Pons (tissue), 1 donor: ENCODE measurements at regions not wholly inside any gene's neighbourhood (a gene's known extent, or its start where the extent isn't known, plus 50 kb on each side); places are given as distances from the start of the nearest gene placed in this dataset.
A peak's percentile ranks its signal among the peaks of the same experiment; 100 is the strongest.

Source experiments
- DNase-seq: peaks from one replicate; pipeline ENCODE4 v3.0.0-alpha.2; 2016; ENCODE audit warnings: low spot score

DNA sequence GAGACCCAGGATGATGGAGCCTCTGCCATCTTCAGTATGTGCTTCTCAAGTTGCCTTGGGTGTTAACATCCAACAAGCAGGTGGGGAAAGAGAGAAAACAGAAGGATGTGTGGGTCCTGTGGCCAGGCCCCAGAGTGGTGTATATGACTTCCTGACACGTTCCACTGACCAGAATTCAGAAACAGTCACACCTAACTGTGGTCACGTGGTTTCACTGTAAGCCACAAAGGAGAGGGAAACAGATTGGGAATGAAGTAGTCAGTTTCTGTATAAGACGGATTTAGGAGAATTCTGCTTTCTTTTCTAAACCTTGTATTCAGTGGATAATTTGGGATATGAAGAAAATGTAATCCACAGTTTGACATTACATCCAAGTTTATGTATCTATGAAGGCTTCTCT lies 454.1 kb upstream of the IL12A start:
- DNase-seq = no peak

- DNase-seq = no peak
These were observed 451.8 kb upstream of the IL12A start for GRCh38 chr3:159536876-159537275.

- no peak for DNase-seq
These were observed 450.1 kb upstream of the IL12A start for GRCh38 chr3:159538507-159538906.

DNA sequence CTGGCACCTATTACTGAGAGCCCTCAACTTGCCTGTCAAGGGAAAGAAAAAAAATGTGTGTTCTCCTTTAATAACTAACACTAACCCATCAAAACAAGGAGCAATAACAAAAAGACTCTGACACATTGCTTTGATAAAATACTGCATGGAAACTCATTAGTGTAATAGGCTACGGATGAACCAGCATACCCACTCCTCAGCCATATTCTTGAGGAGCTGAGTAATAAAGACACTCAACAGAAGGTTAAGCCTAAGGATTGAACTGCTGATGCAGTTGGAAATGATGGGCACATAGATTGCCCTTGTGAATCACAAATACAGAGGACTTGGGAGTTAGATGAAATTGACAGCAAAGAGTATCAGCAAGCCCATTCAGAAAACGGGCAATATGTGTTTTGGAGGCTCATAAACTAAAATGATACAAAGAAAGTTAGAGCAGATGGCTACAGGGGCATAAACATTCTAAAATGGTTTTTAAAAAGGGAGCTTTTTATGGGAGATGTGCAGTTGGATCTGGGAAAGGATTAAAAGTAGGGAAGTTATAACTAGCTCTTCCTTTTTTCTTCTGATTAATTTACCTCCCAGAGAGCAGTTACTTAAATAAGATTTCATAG lies 447.6 kb upstream of the IL12A start:
- DNase-seq = no peak

- DNase-seq = no peak
These were observed 439.8 kb upstream of the IL12A start for GRCh38 chr3:159548675-159549335.

- no peak for DNase-seq
These were observed 433.4 kb upstream of the IL12A start for GRCh38 chr3:159555205-159555604.

- DNase-seq = no peak
These were observed 428.9 kb upstream of the IL12A start for GRCh38 chr3:159559771-159560170.

- no peak for DNase-seq
These were observed 428.2 kb upstream of the IL12A start for GRCh38 chr3:159560214-159560979.

- DNase-seq = no peak
These were observed 423.3 kb upstream of the IL12A start for GRCh38 chr3:159565313-159565712.

GRCh38 chr3:159583662-159584061 lies 405.0 kb upstream of the IL12A start:
- DNase-seq = no peak

DNA sequence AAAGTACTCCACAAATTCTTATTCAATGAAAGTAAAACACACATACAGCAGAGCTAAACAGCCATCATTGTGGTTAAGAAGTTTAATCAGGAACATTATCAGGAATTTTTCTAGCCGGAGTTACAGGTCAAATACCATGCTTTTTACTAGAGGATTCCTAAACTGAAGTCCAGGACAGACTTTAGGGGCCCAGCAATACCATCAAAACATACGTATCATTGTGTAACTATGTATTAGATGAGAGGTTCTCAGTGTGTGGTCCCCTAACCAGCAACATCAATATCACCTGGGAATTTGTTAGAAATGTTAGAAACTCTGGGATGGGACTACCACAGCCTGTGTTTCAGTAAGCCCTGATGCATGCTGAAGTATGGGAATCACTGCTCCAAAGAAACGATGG lies 404.2 kb upstream of the IL12A start:
- no peak for DNase-seq

DNA sequence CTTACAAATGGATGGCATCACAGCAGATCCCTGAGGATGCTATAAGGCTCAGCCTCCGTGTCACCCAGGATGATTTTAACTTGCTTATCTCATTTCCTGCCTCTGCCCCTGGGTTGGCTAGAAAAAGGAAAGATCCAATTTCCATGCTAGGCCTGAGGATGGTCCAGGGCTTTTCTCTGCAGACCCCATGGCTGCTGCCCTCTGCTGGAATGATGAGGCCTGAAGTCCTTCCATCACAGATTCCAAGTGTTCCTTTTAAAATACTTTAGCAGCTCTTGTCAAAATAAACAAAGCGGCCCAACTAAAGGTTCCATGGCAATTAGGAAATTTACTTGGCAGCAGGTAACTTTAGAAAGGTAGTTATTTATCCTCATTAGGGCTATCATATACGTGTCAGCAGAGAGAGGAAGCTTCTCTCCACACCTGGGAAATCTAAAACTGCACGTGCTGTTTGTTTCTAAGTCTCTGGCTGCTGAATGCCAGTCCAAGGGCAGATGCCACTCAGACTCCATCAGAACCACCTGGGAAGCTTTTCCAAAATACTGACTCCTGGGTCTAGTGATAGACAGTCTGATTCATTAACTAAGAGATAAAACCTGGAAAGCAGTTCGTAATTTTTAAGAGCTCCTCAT lies 401.9 kb upstream of the IL12A start:
- DNase-seq = peak; percentile 38

GRCh38 chr3:159593927-159594605 lies 394.6 kb upstream of the IL12A start:
- peak; percentile 9 for DNase-seq

DNA sequence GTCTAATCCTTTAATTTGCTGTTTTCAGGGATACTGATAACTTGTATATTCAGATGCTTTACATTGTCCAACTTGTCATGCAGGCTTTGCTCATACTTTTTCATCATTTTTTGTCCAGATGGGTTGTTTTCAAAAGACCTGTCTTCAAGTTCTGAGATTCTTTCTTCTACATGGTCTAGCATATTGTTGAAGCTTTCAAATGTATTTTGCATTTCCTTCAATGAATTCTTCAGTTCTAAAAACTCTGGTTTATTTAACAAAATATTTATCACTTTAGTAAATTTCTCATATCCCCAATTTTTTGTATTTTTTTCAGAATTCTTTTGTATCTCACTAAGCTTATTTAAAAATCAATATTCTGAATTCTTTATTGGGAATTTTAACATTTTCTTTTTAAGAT lies 388.3 kb upstream of the IL12A start:
- no peak for DNase-seq

DNA sequence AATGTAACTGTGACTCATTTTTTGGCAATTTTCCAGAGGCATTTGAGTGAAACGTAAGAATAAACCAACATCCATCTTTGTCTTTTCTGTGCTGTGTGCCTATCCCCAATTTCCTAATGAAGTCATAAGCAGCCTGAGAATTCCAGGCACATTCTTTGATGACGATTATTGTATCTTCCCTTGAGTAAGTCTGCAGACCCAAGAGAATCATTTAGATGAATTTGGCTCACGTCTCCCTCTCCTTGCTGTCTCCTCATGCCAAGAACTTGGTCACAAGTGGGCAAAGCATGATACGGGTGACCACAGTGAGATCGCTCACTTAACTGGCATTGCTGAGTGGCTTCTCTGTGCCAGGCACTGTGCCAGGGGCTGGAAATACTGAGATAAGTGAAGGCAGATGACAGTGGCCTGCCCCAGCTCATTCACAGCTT lies 384.5 kb upstream of the IL12A start:
- no peak for DNase-seq

- DNase-seq = no peak
These were observed 383.5 kb upstream of the IL12A start for GRCh38 chr3:159605101-159605500.

DNA sequence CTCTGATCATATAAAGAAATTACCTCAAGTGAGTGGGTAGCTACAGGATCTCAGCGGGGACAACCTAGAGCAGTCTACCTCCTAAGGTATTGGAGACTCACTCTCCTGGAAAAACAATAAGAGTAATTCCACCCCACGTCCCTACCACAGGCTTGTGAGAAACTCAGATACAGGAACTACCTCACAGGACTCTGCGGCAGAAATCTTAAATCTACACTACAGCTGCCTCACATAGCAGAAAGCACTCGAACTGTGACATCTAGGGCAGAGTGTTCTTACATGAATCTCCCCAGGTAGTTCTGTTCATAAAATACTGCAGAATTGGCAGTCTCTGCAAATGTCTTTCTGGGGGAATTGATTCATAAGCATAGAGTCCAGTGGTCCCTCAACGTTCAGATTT lies 382.9 kb upstream of the IL12A start:
- DNase-seq = no peak

GRCh38 chr3:159607856-159608255 lies 380.8 kb upstream of the IL12A start:
- DNase-seq = no peak

DNA sequence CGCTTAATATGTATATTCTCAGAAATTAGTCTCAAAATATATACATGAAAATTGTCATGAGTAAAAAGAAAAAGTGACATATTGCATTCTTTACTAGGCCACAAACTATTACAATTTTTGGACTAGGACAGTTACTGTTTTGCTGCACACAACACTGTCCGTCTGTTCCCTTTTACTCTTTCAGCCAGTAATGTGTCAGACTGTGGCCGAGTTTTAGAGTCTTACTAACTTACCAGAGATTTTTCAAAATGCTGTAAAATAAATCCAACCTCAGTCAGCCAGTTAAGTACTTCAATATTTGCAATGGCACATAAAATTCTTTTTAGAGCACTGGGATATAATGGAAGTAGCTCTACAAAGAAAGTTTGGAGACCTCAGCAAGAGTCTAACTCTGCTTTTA lies 380.3 kb upstream of the IL12A start:
- no peak for DNase-seq

DNA sequence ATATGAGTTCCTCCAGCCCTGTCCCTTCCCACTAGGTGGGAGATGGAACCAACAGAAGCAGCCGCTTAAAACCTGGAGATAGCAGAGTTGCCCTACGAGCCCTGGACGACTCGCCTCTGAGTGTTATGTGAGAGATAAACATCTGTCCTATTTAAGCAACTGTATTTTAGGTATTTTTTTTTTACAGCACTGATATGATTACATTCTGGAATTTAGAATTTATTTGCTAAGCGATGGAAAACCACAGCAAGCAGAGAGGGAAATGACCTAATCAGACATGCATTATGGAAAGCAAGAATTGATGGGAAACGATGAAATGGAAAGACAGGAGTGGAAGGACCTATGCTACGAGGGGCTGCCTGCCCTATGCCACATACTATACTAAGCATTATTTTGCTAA lies 379.0 kb upstream of the IL12A start:
- no peak for DNase-seq

- peak; percentile 50 for DNase-seq
These were observed 372.3 kb upstream of the IL12A start for GRCh38 chr3:159616234-159616825.

GRCh38 chr3:159619341-159619885 lies 369.2 kb upstream of the IL12A start:
- DNase-seq = peak; percentile 26
